ENCODE measurements at regions not wholly inside any gene's neighbourhood (a gene's known extent, or its start where the extent isn't known, plus 50 kb on each side); places are given as distances from the start of the nearest gene placed in this dataset.

DNA sequence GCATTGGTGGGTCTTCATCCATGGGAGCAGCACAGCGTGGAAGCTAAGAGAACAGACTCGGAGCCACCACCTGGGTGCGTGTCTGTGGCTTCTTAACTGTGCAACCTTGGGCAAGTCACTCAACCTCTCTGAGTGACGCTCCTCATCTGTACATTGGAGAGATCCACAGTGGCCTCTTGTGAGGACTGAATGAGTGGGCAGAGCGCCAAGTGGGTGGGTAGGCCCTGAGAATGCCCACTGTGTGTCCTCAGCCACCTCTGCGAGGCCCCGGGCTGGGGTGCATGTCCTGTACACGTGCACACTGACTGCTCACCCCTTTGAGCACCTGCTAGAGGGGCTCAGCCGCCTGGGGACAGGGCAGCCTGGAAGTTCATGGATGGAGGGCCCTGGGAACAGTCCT lies 99.6 kb upstream of the PRR23E start:
- DNase-seq (ENCODE audit: low read depth), result no peak
- TF ChIP-seq, protein P1, sequence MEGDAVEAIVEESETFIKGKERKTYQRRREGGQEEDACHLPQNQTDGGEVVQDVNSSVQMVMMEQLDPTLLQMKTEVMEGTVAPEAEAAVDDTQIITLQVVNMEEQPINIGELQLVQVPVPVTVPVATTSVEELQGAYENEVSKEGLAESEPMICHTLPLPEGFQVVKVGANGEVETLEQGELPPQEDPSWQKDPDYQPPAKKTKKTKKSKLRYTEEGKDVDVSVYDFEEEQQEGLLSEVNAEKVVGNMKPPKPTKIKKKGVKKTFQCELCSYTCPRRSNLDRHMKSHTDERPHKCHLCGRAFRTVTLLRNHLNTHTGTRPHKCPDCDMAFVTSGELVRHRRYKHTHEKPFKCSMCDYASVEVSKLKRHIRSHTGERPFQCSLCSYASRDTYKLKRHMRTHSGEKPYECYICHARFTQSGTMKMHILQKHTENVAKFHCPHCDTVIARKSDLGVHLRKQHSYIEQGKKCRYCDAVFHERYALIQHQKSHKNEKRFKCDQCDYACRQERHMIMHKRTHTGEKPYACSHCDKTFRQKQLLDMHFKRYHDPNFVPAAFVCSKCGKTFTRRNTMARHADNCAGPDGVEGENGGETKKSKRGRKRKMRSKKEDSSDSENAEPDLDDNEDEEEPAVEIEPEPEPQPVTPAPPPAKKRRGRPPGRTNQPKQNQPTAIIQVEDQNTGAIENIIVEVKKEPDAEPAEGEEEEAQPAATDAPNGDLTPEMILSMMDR (IDR thresholded peaks at IDR 0.05; ENCODE audit: insufficient read depth, low read depth, low read length, missing control alignments), result no peak
- H3K4me3 ChIP-seq (ENCODE audit: low read depth, low read length), result no peak overlapping the region

DNA sequence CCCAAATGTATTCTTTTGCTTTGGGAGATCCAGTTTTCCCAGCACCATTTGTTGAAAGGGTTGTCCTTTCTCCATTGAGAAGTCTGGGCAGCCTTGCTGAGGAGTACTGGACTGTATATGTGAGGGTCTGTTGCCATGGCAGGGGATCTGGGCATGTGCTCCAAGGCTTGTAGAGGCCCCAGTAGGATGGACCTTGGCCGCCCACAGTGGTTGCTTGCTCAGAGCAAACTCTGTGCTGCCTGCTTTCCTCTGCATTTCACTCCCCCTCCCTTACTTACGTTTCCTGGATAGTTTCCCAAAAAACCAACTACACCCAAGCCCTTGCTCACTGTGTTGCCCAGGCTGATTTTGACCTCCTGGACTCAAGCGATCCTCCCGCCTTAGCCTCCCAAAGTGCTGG lies 97.2 kb upstream of the PRR23E start:
- no peak for DNase-seq (ENCODE audit: low read depth)
- no peak overlapping the region for H3K4me3 ChIP-seq (ENCODE audit: low read depth, low read length)
- TF ChIP-seq, protein P1 (IDR thresholded peaks at IDR 0.05; ENCODE audit: insufficient read depth, low read depth, low read length, missing control alignments), result no peak

DNA sequence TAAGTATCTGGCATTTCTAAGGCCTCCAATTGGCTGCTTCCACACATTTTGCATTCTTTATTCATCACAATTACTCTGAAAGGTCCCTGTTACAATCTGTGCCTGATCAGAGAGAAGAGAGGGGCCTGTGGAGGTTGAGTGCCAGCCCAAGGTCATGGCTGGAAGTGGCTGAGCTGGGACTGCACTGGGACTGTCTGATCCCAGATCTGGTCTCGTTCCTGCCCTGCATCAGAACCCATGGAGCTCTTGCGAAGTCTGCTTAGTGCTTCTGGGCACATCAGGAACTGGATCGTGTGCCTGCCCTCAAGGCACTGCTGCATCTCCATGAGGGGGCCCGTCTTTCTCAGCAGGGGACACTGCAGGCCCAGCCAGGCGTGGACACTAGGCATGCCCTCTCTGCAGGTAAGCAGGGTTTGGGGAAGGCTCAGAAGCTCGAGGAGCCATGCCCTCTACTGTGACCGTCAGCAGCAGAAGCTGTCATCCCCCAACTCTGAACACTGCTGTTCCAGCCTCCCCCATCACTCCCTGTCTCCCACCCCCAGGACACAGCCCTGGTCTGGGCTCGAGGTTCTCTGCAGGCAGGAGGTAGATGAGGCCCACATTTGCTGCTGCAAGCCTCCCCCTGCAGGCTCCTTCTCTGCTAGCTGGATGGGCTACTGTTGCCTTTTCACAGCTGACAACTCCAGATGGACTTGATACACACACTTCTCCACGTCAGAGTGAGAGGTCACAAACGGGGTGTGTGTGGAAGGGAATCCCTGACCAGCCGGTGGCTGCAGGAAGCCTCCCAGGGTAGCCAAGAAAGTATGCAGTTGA lies 96.5 kb upstream of the PRR23E start:
- no peak for DNase-seq (ENCODE audit: low read depth)
- no peak overlapping the region for H3K4me3 ChIP-seq (ENCODE audit: low read depth, low read length)
- TF ChIP-seq, protein P1 (IDR thresholded peaks at IDR 0.05; ENCODE audit: insufficient read depth, low read depth, low read length, missing control alignments), result no peak

DNA sequence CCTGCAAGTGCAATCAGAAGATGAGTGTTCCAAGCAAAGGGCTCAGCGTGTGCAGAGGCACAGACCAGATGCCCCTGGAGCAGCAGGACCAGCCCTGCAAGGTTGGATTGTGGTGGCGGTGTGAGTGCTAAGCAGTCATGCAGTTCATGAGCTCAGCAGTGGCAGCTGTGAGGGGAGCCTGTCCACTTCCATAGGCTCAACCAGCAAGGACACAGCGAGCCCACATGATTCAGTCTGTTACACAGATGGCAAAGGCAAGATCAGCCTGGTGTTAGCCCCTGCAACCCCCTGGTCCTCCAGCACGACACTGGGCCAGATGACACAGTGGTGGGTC lies 95.9 kb upstream of the PRR23E start:
- no peak for DNase-seq (ENCODE audit: low read depth)
- H3K4me3 ChIP-seq (ENCODE audit: low read depth, low read length), result no peak overlapping the region
- TF ChIP-seq, protein P1 (IDR thresholded peaks at IDR 0.05; ENCODE audit: insufficient read depth, low read depth, low read length, missing control alignments), result no peak

DNA sequence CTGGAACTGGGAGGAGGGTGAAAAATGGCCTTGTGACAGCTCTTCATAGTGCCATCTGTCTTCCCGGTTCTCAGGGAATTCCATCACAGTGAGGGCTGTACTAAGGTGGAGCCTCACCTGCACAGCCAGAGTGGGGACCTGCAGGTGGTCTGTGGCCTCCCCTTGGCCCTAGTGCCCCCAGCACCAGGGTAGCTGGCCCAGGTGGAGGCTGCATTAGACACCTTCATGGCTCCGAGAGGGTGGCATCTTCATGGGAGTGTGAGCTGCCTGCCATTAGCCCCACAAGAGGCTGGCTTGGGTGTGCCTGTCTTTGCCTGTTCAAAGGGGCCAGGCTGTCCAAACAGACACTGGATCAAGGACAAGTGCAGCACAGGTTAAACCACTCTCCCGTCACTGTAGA lies 95.5 kb upstream of the PRR23E start:
- no peak overlapping the region for H3K4me3 ChIP-seq (ENCODE audit: low read depth, low read length)
- DNase-seq (ENCODE audit: low read depth), result no peak
- TF ChIP-seq, protein P1 (IDR thresholded peaks at IDR 0.05; ENCODE audit: insufficient read depth, low read depth, low read length, missing control alignments), result no peak

DNA sequence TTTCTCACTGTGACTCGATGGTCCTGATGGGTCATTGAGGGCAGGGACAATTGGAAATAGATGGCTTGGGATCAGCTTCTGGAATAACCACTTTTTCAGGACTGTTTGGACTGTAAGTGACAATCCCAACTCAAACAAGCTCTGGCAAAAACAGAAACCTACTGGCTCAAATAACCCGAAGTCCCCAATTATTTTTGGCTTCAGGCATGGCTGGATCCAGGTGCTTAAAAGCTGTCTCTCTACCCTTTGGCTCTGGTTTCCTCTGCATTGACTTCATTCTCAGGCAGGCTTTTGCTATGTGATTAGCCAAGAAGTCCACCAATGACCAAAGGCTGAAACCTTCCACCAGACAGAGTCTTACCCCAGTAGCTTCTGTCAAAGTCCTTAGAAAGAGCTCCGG lies 92.9 kb upstream of the PRR23E start:
- TF ChIP-seq, protein P1 (IDR thresholded peaks at IDR 0.05; ENCODE audit: insufficient read depth, low read depth, low read length, missing control alignments), result no peak
- no peak for DNase-seq (ENCODE audit: low read depth)
- H3K4me3 ChIP-seq (ENCODE audit: low read depth, low read length), result no peak overlapping the region

Measured in GM12865 (cell line).